ENCODE measurements at regions not wholly inside any gene's neighbourhood (a gene's known extent, or its start where the extent isn't known, plus 50 kb on each side); places are given as distances from the start of the nearest gene placed in this dataset.

GRCh38 chr10:47053081-47053798 lies 142.0 kb downstream of the PTPN20 start:
- in situ Hi-C loops (cut with HindIII; ENCODE audit: low sequenced_read_pairs), result no loop called here

GRCh38 chr10:47054974-47055373 lies 143.7 kb downstream of the PTPN20 start:
- in situ Hi-C loops (cut with HindIII; ENCODE audit: low sequenced_read_pairs), result no loop called here

GRCh38 chr10:47055386-47056246 lies 144.4 kb downstream of the PTPN20 start:
- in situ Hi-C loops (cut with HindIII; ENCODE audit: low sequenced_read_pairs), result no loop called here

- in situ Hi-C loops (cut with HindIII; ENCODE audit: low sequenced_read_pairs), result no loop called here
These were observed 145.0 kb downstream of the PTPN20 start for GRCh38 chr10:47056247-47056510.

GRCh38 chr10:47057471-47057870 lies 146.2 kb downstream of the PTPN20 start:
- in situ Hi-C loops (cut with HindIII; ENCODE audit: low sequenced_read_pairs), result no loop called here

- in situ Hi-C loops (cut with HindIII; ENCODE audit: low sequenced_read_pairs), result no loop called here
These were observed 146.9 kb downstream of the PTPN20 start for GRCh38 chr10:47058032-47058702.

- in situ Hi-C loops (cut with HindIII; ENCODE audit: low sequenced_read_pairs), result no loop called here
These were observed 147.7 kb downstream of the PTPN20 start for GRCh38 chr10:47058961-47059391.

GRCh38 chr10:47059606-47060311 lies 148.5 kb downstream of the PTPN20 start:
- in situ Hi-C loops (cut with HindIII; ENCODE audit: low sequenced_read_pairs), result no loop called here

GRCh38 chr10:47060356-47060755 lies 149.1 kb downstream of the PTPN20 start:
- in situ Hi-C loops (cut with HindIII; ENCODE audit: low sequenced_read_pairs), result no loop called here

GRCh38 chr10:47060993-47061500 lies 149.8 kb downstream of the PTPN20 start:
- in situ Hi-C loops (cut with HindIII; ENCODE audit: low sequenced_read_pairs), result no loop called here

GRCh38 chr10:47061776-47062175 lies 150.5 kb downstream of the PTPN20 start:
- in situ Hi-C loops (cut with HindIII; ENCODE audit: low sequenced_read_pairs), result no loop called here

- in situ Hi-C loops (cut with HindIII; ENCODE audit: low sequenced_read_pairs), result no loop called here
These were observed 151.4 kb downstream of the PTPN20 start for GRCh38 chr10:47062441-47063200.

GRCh38 chr10:47063858-47064257 lies 152.6 kb downstream of the PTPN20 start:
- in situ Hi-C loops (cut with HindIII; ENCODE audit: low sequenced_read_pairs), result no loop called here

GRCh38 chr10:47065903-47066302 lies 154.7 kb downstream of the PTPN20 start:
- in situ Hi-C loops (cut with HindIII; ENCODE audit: low sequenced_read_pairs), result no loop called here

- in situ Hi-C loops (cut with HindIII; ENCODE audit: low sequenced_read_pairs), result no loop called here
These were observed 157.0 kb downstream of the PTPN20 start for GRCh38 chr10:47067949-47068940.

GRCh38 chr10:47070541-47070940 lies 159.3 kb downstream of the PTPN20 start:
- in situ Hi-C loops (cut with HindIII; ENCODE audit: low sequenced_read_pairs), result loop anchor here (5.0 to 10.0 kb wide), 2 partner anchors 37 to 124 kb away; no protein-coding TSS in a partner anchor

GRCh38 chr10:47071891-47072290 lies 160.7 kb downstream of the PTPN20 start:
- in situ Hi-C loops (cut with HindIII; ENCODE audit: low sequenced_read_pairs), result loop anchor here (5.0 to 10.0 kb wide), 2 partner anchors 35 to 123 kb away; no protein-coding TSS in a partner anchor

- in situ Hi-C loops (cut with HindIII; ENCODE audit: low sequenced_read_pairs), result loop anchor here (5.0 to 10.0 kb wide), 2 partner anchors 33 to 121 kb away; no protein-coding TSS in a partner anchor
These were observed 162.7 kb downstream of the PTPN20 start for GRCh38 chr10:47073967-47074366.

- in situ Hi-C loops (cut with HindIII; ENCODE audit: low sequenced_read_pairs), result loop anchor here (5.0 to 10.0 kb wide), 2 partner anchors 118 to 165 kb away; no protein-coding TSS in a partner anchor
These were observed 165.7 kb downstream of the PTPN20 start for GRCh38 chr10:47076949-47077361.

All from endothelial cell of hepatic sinusoid (primary cell).